Lower leg skin (tissue), 3 donors: ENCODE measurements at regions not wholly inside any gene's neighbourhood (a gene's known extent, or its start where the extent isn't known, plus 50 kb on each side); places are given as distances from the start of the nearest gene placed in this dataset.

Experiments used
- CTCF ChIP-seq, 3 donors: fragments of 450-650 bp; IDR thresholded peaks; one replicate each; pipeline ENCODE4 v1.5.1; 2016; ENCODE audit warnings: antibody characterized with exemption in 3 of 3, mild to moderate bottlenecking in 3 of 3, moderate library complexity in 2 of 3
- POLR2A ChIP-seq, 2 donors: fragments of 450-650 bp; IDR thresholded peaks; one replicate each; pipeline ENCODE4 v1.6.1; 2016 to 2017; ENCODE audit warnings: antibody characterized with exemption in 2 of 2, mild to moderate bottlenecking in 1 of 2, moderate library complexity in 1 of 2

- TF ChIP-seq CTCF (IDR thresholded peaks at IDR 0.05), result no peak
- TF ChIP-seq POLR2A (IDR thresholded peaks at IDR 0.05), result no peak
These were observed 198.4 kb upstream of the ADGRL4 start for GRCh38 chr1:79204779-79205479.
